Osteoblast (primary cell): ENCODE measurements at regions not wholly inside any gene's neighbourhood (a gene's known extent, or its start where the extent isn't known, plus 50 kb on each side); places are given as distances from the start of the nearest gene placed in this dataset.

Experiments
- DNase-seq: peaks from one replicate; pipeline ENCODE4 v3.0.0; 2011; ENCODE audit warnings: low spot score, mixed read lengths; ENCODE audit not compliant: insufficient read length; ENCODE audit errors: missing footprints
- H2AFZ ChIP-seq: 2 replicates; pipeline ENCODE4 v1.6.0; 2011; ENCODE audit warnings: mild to moderate bottlenecking, low read length
- H3K27ac ChIP-seq: 2 replicates; pipeline ENCODE4 v1.5.1; 2011; ENCODE audit warnings: mild to moderate bottlenecking, low read depth, low read length, moderate library complexity
- H3K27me3 ChIP-seq: 2 replicates; pipeline ENCODE4 v1.6.0; 2012; ENCODE audit warnings: mild to moderate bottlenecking, control low read depth, inconsistent platforms, low read length, moderate library complexity; ENCODE audit not compliant: insufficient read depth
- H3K36me3 ChIP-seq: 2 replicates; pipeline ENCODE4 v1.5.1; 2011; ENCODE audit warnings: mild to moderate bottlenecking, low read length, control low read depth, moderate library complexity; ENCODE audit not compliant: insufficient read depth
- H3K4me1 ChIP-seq: 2 replicates; pipeline ENCODE4 v1.5.1; 2011; ENCODE audit warnings: mild to moderate bottlenecking, low read length, control low read depth, moderate library complexity; ENCODE audit not compliant: insufficient read depth
- H3K4me2 ChIP-seq: 2 replicates; pipeline ENCODE4 v1.6.0; 2011; ENCODE audit warnings: mild to moderate bottlenecking, low read length; ENCODE audit not compliant: insufficient read depth
- H3K4me3 ChIP-seq: fragments of 200-600 bp; sonication (generic); 3 replicates; pipeline ENCODE4 v1.5.1; 2012; ENCODE audit warnings: mild to moderate bottlenecking, low read length, inconsistent platforms; ENCODE audit not compliant: insufficient read depth
- H3K79me2 ChIP-seq: 2 replicates; pipeline ENCODE4 v1.6.0; 2012; ENCODE audit warnings: mild to moderate bottlenecking, low read length, control low read depth, inconsistent platforms; ENCODE audit not compliant: insufficient read depth
- H3K9me3 ChIP-seq: 2 replicates; pipeline ENCODE4 v1.5.1; 2011; ENCODE audit warnings: low read depth, low read length, control low read depth
- H4K20me1 ChIP-seq: 2 replicates; pipeline ENCODE4 v1.6.0; 2012; ENCODE audit warnings: mild to moderate bottlenecking, low read length, control low read depth; ENCODE audit not compliant: insufficient read depth
- CTCF ChIP-seq: IDR thresholded peaks from 2 replicates; pipeline ENCODE4 v1.5.1; 2011; ENCODE audit warnings: mild to moderate bottlenecking, low read depth, low read length, moderate library complexity; ENCODE audit errors: extremely low read depth

GRCh38 chr9:95769909-95770433 lies 105.5 kb upstream of the ERCC6L2 start:
- Histone ChIP-seq H4K20me1 (no peaks in the 10 kb centered on the region), H3K27me3 (peaks cover 44% of the 10 kb centered on the region), H3K36me3 (no peaks in the 10 kb centered on the region), H3K4me1 (peaks cover 22% of the 10 kb centered on the region), H3K79me2 (no peaks in the 10 kb centered on the region), H3K4me2 (no peak overlapping the region), H2AFZ (no peak overlapping the region), H3K9me3 (no peaks in the 10 kb centered on the region), H3K27ac (no peak overlapping the region), H3K4me3 (no peak overlapping the region)
- no peak for TF ChIP-seq CTCF
- no peak for DNase-seq

- no peak overlapping the region for H3K4me3 ChIP-seq
- no peaks in the 10 kb centered on the region for H4K20me1 ChIP-seq
- H3K27ac ChIP-seq: no peak overlapping the region
- no peak for TF ChIP-seq CTCF
- DNase-seq: no peak
- no peaks in the 10 kb centered on the region for H3K36me3 ChIP-seq
- H3K4me2 ChIP-seq: no peak overlapping the region
- no peaks in the 10 kb centered on the region for H3K79me2 ChIP-seq
- H3K9me3 ChIP-seq: no peaks in the 10 kb centered on the region
- H3K4me1 ChIP-seq: peaks cover 22% of the 10 kb centered on the region
- H3K27me3 ChIP-seq: peaks cover 39% of the 10 kb centered on the region
- no peak overlapping the region for H2AFZ ChIP-seq
Measured at GRCh38 chr9:95769473-95769872, 106.0 kb upstream of the ERCC6L2 start.

GRCh38 chr9:95766906-95767305 lies 108.6 kb upstream of the ERCC6L2 start:
- H3K27me3 ChIP-seq: peaks cover 23% of the 10 kb centered on the region
- DNase-seq: no peak
- H2AFZ ChIP-seq: no peak overlapping the region
- H3K79me2 ChIP-seq: no peaks in the 10 kb centered on the region
- H3K36me3 ChIP-seq: no peaks in the 10 kb centered on the region
- no peak for TF ChIP-seq CTCF
- peaks cover 7% of the 10 kb centered on the region for H3K4me1 ChIP-seq
- no peaks in the 10 kb centered on the region for H3K9me3 ChIP-seq
- H3K27ac ChIP-seq: no peak overlapping the region
- no peak overlapping the region for H3K4me3 ChIP-seq
- no peaks in the 10 kb centered on the region for H4K20me1 ChIP-seq
- H3K4me2 ChIP-seq: no peak overlapping the region

GRCh38 chr9:95764533-95765319 lies 110.8 kb upstream of the ERCC6L2 start:
- Histone ChIP-seq H3K4me1 (no peaks in the 10 kb centered on the region), H2AFZ (peak overlapping the region; percentile 90), H4K20me1 (no peaks in the 10 kb centered on the region), H3K36me3 (no peaks in the 10 kb centered on the region), H3K4me2 (peak overlapping the region; percentile 88), H3K27ac (no peak overlapping the region), H3K4me3 (peak overlapping the region; percentile 69), H3K27me3 (peaks cover 1% of the 10 kb centered on the region), H3K9me3 (no peaks in the 10 kb centered on the region), H3K79me2 (no peaks in the 10 kb centered on the region)
- no peak for TF ChIP-seq CTCF
- DNase-seq: no peak
